NCI-H526 (cell line): ENCODE measurements at regions not wholly inside any gene's neighbourhood (a gene's known extent, or its start where the extent isn't known, plus 50 kb on each side); places are given as distances from the start of the nearest gene placed in this dataset.

Experiments used
- DNase-seq, 2 experiments: peaks; one replicate each; lab custom pipeline; 2025; lab: John Stamatoyannopoulos, UW

DNA sequence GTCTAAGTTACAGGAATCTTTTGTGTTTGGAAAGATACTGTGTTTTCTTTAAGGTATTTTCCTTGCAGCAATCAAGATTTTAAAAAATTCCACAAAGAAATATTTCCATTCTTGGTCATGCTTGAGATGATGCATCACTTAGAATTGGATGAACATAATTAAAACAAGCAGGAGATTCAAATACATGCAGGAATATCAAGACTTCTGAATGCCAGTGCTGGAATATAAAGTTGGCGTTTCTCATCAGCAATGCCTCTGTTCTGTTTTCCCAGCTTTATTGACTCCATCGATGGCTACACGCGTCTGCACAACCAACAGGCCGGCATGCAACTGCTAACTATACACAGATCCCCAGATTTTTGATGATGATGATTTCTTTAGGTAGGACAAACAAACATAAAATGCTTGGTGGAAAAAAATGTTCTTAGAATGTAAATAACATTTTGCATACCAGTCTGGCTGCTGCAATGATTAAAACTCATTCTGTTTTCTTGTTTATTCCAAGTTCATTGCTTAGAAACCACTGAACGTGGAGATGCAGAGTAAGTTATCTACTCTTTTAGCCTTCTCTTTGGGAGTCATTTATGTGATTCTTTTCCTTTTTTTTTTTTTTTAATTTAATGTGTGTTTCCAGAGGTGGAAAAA is 91.3 kb upstream of the FAM171A1 start:
- DNase-seq, result no peak

DNA sequence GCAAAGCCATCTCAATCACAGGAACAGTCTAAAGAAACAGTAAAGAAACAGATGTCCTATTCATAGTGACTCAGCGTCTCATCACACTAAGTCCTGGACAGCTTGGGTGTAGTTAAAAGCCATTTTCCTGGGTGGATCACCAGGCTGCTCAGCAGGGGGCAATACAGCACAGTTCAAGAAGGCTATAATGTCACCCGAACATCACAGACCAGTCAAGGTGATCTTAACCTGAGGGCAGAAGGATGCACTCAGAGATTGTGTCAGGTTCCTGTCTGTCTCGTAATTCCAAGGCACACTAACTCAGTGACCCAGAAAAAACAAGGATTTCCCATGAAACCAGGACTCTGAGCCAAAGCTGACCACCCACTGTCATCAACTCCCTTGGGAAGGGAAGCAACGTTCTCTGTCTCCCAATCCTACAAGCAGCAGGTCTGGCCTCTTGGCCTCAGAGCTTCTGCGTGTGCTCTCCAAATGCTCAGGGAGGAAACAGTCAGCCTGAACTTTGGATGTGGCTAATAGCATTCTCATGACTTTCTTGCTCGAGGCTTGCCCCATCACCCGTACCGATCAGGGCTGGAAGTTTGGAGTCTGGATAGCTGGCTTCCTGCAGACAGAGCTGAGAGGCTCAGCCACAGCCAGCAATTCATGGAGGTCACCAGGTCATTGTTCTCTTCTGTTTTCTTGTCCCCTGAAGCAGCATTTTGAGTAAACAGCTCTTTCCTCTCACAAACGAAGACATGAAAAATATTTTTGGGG is 90.4 kb upstream of the FAM171A1 start:
- peak in 1 of 2 experiments; percentile 13 for DNase-seq

DNA sequence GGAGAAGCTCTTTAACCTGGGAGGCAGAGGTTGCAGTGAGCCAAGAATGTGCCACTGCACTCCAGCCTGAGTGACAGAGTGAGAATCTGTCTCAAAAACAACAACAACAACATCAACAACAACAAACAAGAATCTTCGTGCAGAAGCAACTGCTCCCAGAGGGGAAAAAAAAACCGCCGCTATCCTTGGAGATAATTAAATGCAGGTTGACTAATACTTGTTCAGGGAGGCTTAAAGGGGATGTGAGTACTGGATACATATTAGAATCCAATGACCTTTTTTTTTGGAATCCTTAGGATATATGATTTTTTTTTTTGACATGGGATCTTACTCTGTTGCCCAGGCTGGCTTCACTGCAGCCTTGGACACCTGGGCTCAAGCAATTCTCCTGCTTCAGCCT is 89.6 kb upstream of the FAM171A1 start:
- no peak for DNase-seq

GRCh38 chr10:15459218-15459617 is 88.1 kb upstream of the FAM171A1 start:
- no peak for DNase-seq

DNA sequence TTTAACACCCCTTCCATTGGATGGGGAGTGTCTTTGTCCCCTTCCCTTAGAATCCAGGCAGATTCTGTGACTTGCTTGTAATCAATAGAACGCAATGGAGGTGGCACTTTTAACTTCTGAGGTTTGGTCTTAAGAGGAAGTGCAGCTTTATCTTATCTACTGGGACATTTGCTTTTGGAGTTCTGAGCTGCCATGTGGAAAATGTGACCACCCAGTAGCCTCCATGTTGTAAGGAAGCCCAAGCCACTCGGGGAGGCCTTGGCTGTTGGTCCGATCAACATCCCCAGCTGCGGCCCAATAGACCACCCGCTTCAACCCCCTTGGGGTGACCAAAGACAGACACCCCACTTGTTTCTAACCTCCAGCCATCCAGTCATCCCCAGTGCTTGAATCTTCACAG is 86.3 kb upstream of the FAM171A1 start:
- no peak for DNase-seq

DNA sequence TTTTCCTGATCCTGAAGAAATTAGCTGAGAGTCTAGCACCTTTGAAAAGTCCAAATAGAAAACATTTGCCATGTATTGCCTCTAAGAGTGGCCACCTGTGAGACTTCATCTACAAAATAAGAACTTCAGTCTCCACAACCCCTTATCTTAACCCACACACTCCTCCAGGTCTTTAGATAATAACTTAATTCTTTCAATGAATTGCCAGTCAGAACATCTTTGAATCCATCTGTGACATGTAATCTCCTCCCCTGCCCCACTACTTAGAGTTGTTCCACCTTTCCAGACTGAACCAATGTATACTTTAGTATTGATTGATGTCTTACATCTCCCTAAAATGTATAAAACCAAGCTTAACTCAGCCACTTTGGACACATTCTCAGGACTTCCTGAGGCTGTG is 84.4 kb upstream of the FAM171A1 start:
- DNase-seq, result no peak

DNA sequence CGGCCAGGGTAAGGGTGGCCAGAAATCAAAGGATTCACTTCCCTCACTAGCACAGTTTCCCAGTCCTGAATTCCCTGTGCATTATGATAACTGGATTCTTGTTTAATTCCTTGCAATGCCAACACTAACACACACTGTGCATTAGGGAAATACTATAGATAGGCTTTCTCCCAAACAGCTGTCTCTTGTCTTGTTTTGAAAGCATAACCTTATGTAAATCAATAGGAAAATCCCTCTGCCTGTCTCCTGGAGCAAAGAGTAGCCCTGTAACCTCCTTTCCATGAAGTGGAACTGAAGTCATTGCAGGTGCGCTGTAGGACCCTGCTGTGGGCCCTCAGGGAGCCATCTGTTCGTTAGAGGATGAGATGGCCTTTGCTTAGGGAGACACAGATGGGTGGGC is 82.8 kb upstream of the FAM171A1 start:
- DNase-seq, result peak; percentile 80 to 86

- DNase-seq, result no peak
Observed at GRCh38 chr10:15453457-15453856, 82.4 kb upstream of the FAM171A1 start.

- DNase-seq, result no peak
Observed at GRCh38 chr10:15452545-15452944, 81.5 kb upstream of the FAM171A1 start.

DNA sequence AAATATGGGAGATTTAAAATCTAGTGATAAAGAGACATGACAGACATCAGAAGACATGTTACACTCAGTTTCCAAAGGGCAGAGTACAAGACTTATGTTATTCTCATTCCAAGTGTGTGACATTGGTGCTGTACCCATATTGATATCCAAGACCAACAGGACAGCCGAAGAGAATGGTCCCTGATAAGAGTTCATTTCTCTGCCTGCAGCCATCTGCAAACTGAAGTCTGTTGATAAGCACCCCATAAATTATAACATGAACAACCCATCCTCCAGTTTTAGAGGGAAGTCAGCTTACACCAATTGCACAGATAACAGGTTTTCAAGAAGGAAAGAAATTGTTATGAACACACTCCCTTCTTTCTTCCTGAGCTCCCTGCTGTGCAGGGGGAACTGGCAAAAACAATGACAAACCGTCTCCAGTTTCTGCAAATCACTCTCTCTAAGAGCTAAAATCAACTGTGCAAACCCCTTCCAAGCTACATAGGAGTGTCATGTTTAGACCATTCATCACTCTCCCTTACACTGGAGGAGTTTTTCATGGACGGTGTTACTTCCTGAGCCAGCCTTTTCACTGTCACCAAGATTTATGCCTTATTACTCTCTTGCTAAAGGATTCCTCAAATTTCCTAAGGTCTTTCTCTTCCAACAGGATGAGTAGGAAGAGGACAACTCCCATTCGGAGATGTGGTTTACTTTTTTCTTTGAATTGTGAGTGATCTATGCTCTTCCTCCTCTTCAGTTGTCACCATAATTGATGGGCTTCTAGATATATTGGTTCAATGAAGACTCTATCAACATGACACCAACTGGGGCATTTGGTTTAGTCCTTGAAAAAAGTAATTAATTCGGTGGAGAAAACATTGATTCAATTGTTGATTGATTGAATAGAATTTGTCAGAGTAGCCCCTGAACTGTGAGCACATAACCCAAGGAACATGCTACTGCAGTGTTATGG is 80.3 kb upstream of the FAM171A1 start:
- no peak for DNase-seq

DNA sequence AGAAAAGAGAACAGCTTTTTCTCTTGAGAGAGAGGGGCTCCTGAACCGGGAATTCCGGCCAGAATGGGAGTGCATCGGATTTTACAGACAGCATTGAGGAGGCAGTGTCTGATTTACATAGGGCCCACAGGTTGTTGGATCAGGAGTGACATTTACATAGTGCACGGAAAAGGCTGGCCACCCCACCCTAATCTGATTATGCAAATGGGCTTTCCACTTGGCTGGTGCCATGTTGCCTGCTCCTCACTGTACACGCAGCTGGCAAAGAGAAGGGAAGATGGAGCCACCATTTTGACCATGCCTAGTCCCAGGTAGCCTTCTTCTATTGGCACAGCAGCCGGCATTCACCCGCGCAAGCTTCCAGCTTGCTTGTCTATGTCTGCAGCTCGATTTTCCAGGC is 77.5 kb upstream of the FAM171A1 start:
- peak; percentile 82 to 90 for DNase-seq

GRCh38 chr10:15445006-15445390 is 73.9 kb upstream of the FAM171A1 start:
- DNase-seq, result no peak

- DNase-seq, result no peak
Observed at GRCh38 chr10:15444105-15445005, 73.3 kb upstream of the FAM171A1 start.

DNA sequence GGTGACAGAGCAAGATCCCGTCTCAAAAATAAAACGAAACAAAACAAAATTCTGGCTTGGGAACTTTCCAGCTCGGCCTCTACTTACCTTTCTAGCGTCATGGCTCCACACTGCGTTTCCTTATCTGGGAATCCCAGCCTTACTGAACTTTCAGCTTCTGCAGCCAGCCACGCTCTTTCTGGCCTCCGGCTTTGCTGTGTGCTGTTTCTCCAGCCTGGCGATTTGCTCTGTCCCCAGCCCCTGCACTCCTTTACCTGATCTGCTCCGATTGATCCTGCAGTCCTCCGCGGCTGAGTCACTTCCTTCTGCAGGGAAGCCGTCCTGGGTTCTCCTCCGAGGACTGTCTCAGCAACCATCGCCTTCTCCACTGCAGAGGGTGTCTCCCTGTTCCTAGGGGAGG is 71.0 kb upstream of the FAM171A1 start:
- DNase-seq, result no peak

GRCh38 chr10:15440204-15440711 is 69.2 kb upstream of the FAM171A1 start:
- DNase-seq, result no peak

- peak in 1 of 2 experiments; percentile 20 for DNase-seq
Observed at GRCh38 chr10:15439341-15439842, 68.3 kb upstream of the FAM171A1 start.

GRCh38 chr10:15436696-15437095 is 65.6 kb upstream of the FAM171A1 start:
- DNase-seq, result no peak

- DNase-seq, result peak; percentile 8 to 54
Observed at GRCh38 chr10:15433850-15434537, 62.9 kb upstream of the FAM171A1 start.

DNA sequence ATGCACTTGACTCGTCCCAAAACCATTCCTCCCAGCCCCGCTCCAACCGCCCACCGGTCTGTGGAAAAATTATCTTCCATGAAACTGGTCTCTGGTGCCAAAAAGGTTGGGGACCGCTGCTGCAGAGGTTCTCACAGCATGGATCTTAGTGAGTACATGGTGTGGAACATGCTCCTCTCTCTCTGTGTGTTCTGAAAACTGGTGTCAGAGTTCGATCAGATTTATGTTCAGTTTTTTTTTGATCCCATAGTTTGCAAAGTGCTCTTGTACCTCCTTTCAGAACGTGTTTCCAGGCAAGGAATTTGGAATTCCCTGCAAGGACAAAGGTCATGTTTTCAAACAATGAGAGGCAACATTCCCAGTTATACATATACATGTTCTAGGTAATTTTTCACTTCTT is 61.2 kb upstream of the FAM171A1 start:
- DNase-seq, result no peak

DNA sequence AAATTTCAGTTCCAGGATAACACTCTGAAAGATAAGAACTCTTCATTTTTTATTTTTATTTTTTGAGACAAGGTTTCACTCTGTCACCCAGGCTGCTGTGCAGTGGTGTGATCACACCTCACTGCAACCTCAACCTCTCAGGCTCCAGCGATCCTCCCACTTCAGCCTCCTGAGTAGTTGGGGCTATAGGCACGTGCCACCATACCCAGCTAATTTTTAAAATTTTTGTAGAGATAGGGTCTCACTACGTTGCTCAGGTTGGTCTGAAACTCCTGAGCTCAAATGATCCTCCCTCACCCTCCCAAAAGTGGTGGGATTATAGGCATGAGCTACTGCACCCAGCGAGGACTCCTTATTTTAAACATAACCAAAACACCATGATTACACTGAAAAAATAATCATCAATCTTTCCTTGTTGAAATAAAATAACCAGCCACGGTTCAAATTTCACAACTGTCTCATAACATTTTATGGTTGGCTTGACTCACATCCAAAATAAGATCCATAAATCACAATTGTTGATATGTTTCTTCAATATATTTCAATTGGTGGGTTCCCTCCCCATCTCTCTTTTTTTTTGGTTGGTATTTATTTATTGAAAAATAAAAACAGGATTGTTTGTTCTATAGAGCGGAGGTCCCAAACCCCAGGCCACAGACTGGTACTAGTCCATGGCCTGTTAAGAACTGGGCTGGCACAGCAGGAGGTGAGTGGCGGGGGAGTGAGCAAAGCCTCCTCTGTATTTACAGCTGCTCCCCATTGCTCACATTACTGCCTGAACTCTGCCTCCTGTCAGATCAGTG is 60.1 kb upstream of the FAM171A1 start:
- DNase-seq, result no peak
